MG63 (cell line): ENCODE measurements at regions not wholly inside any gene's neighbourhood (a gene's known extent, or its start where the extent isn't known, plus 50 kb on each side); places are given as distances from the start of the nearest gene placed in this dataset.

Source experiments
- DNase-seq: peaks from one replicate; pipeline ENCODE4 v3.0.0-alpha.2; 2020
- H3K27me3 ChIP-seq: fragments of 250-450 bp; sonication (Bioruptor Pico); 2 replicates; pipeline ENCODE4 v1.5.1; 2020; ENCODE audit warnings: mild to moderate bottlenecking, moderate library complexity
- H3K36me3 ChIP-seq: fragments of 250-450 bp; sonication (Bioruptor Pico); 2 replicates; pipeline ENCODE4 v1.5.1; 2020; ENCODE audit warnings: mild to moderate bottlenecking, moderate library complexity
- H3K4me3 ChIP-seq: fragments of 250-450 bp; sonication (Bioruptor Pico); 2 replicates; pipeline ENCODE4 v1.5.1; 2020; ENCODE audit warnings: mild to moderate bottlenecking, moderate library complexity
- H3K9me3 ChIP-seq: fragments of 250-450 bp; sonication (Bioruptor Pico); 2 replicates; pipeline ENCODE4 v1.5.1; 2020; ENCODE audit warnings: mild to moderate bottlenecking, moderate library complexity

DNA sequence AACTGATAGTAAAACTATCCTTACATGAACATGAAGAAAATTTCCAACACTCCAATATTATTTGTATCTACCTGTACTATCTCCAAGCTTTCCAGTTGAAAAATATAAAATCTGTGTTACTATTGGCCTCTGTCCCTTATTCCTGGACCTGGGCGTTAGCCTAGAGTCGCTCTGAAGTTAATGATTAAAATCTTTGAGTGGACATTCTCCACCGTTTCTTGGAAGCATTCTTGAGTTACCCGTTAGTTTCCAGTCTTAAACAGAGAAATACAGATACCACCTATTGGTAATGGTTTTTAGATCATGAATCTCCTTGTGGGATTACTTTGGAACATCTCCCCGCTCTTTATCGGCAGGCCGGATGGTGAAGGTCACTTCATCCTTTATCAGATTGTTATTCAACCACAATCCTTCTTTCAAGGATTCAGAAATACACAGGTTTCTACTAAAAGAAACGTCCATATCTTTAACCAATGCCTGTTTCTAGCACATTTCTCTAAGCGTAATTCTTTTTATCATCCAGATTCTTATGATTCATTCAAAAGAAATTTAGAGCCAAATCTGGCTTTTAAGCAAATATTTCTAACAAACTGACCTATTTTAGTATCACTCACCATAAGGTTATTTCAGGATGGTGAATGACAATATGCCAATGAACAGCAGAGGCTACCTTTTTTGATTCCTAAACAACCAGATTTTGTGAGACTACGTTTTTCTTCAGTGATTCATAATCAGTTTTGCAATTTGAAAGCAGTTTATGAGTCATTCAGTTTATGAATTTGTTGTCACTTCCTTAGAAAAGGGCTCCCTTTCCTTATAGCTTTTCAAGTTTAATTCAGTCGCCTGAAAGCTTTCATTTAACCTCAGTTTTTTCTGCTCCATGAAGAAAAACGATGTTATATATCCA, 70.2 kb upstream of the ERRFI1 start:
- no peak overlapping the region for H3K4me3 ChIP-seq
- H3K27me3 ChIP-seq, result no peaks in the 10 kb centered on the region
- no peaks in the 10 kb centered on the region for H3K36me3 ChIP-seq
- H3K9me3 ChIP-seq, result no peaks in the 10 kb centered on the region
- no peak for DNase-seq

DNA sequence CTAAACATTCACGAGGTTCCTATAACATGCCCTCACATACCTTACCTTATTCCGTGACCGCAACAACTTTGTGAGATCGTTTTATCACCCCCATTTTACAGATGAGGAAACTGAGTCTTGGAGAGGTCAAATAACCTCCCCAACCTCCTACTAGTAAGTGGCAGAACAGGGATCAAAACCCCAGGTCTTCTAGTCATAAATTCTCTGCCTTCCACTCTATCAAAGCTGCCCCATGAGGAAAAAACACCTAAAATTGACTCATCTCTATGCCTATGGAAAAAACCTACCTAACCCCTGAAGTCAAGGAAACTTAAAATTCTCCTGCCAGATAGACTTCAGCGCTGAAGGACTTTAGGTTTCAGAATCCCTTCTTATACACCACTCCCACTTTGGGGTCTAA, 69.5 kb upstream of the ERRFI1 start:
- H3K4me3 ChIP-seq, result no peak overlapping the region
- no peaks in the 10 kb centered on the region for H3K9me3 ChIP-seq
- H3K36me3 ChIP-seq, result no peaks in the 10 kb centered on the region
- no peaks in the 10 kb centered on the region for H3K27me3 ChIP-seq
- DNase-seq, result no peak

DNA sequence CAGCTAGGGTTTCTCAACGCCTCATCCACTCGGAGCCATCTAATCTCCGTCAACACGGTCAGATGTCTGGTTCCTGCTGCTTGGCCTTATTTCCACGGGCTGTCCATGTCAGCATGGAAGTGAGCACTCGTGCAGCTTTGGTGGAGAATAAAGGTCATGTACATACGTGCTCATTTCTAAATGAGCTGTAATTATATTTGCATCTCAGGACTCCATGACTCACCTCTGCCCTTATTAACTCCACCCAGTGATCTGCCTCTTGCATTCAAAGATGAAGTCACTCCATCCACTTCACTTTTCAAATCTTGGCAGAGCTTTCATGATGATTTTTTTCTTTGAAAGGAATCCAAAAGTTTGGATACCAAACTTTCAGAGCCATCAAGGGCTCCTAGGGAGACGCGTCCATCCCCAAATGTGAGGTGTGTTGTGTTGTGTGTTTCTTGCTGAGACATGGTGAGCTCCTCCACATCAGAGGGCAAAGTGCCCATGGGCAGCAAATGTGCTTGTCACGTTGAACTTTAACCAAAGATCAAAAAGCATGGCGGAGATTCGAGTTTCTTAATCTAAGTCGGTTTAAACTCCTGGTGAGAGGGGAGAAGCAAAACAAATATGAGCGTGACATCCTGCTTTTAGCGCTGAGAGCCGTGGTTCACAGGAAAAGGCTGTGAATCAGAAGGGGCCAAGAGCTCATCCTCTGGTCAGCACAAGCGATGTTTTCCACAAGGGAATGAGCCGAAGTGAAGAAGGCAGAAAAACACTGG, 68.6 kb upstream of the ERRFI1 start:
- peak; percentile 53 for DNase-seq
- no peaks in the 10 kb centered on the region for H3K36me3 ChIP-seq
- no peaks in the 10 kb centered on the region for H3K27me3 ChIP-seq
- H3K4me3 ChIP-seq, result no peak overlapping the region
- H3K9me3 ChIP-seq, result no peaks in the 10 kb centered on the region

DNA sequence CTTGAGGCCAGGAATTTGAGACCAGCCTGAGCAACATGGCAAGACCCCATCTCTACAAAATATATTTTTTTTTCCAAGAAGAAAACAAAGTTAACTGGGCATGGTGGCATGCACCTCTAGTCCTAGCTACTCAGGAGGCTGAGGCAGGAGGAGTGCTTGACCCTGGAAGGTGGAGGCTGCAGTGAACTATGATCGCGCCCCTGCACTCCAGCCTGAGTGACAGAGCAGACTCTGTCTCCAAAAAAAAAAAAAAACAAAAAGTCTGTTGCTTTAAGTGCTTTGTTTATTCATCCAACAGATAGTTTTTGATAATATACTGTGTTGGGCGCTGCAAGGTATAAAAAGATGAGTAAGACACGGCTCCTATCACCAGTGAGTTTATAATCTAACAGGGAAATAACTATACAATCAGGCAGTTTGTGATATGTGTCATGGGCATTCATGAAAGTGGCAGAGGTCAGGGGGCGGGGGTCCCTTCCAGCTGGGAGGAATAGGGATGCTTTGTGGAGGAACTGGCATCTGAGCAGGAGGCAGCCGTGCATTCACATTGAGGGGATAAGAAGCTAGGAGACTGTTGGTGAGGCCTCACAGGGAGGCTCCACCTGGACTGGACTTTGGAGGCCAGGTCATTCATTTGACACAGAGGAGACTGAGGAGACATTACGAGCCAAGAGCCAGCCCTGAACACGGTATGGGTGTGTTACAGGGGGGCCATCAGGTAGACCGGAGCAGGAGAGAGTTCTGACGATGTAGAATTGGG, 67.3 kb upstream of the ERRFI1 start:
- Histone ChIP-seq H3K36me3 (no peaks in the 10 kb centered on the region), H3K27me3 (no peaks in the 10 kb centered on the region), H3K9me3 (no peaks in the 10 kb centered on the region), H3K4me3 (no peak overlapping the region)
- DNase-seq, result no peak

DNA sequence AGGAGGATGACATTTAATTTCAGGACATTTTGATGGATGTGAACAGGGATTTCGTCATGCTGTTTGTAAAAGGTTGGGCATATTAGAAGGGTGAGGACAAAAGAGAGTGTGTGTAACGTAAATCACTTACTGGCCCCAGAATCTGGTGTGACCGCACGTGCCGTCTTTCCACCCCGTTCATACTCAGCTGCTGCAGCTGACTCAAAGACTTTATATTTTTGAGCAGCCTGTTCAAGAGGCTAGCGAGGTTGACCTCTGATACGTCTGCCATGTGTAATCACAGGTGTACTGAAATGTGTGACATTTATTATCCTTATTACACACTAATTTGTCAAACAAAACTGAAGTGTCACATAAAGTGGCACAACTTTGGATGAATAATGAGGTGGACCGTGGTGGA, 66.5 kb upstream of the ERRFI1 start:
- no peak for DNase-seq
- H3K36me3 ChIP-seq, result no peaks in the 10 kb centered on the region
- no peak overlapping the region for H3K4me3 ChIP-seq
- no peaks in the 10 kb centered on the region for H3K27me3 ChIP-seq
- no peaks in the 10 kb centered on the region for H3K9me3 ChIP-seq

DNA sequence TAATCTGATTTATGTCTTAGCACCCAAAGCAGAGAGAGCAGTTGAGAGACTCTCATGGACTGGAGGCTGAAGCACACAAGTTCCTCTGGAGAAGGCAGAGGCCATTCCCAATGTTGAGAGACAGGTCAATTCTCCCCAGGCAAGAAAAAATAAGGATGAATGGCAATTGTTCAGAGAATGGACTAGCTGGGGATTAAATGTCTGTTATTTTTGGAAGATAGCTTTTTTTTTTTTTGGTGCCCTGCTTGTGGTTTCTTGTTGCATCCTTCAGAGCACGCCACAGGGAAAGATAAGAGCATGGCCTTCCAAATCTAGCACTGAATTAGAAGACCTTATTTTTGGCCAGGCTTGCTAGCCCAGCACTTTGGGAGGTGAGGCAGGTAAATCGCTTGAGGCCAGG, 65.6 kb upstream of the ERRFI1 start:
- DNase-seq, result peak; percentile 19
- Histone ChIP-seq H3K27me3 (no peaks in the 10 kb centered on the region), H3K9me3 (no peaks in the 10 kb centered on the region), H3K36me3 (no peaks in the 10 kb centered on the region), H3K4me3 (no peak overlapping the region)

DNA sequence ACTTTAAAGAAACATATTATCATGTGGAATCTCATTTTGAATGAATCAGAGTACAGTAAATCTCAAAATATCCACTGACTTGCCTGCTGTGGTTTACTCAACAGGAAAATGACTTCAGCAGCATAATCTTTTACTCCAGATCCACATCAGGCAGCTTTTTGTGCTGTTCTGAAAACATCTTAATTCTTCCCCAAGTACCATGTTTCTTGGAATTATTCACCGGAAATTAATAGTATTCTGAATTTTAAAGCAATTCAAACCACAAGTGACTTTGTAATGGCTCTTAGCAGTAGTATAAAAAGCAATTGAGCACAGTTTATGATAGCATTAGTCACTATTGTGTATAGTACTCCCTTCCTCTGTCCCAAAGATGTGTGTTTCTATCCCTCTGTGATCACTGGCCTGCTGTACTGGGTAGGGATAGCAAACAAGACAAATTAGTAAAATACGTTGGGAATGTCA, 64.2 kb upstream of the ERRFI1 start:
- no peak overlapping the region for H3K4me3 ChIP-seq
- DNase-seq, result peak; percentile 17
- no peaks in the 10 kb centered on the region for H3K36me3 ChIP-seq
- H3K27me3 ChIP-seq, result no peaks in the 10 kb centered on the region
- 0 out of 2 replicates have a peak, but pooled peaks cover 2% of the 10 kb centered on the region for H3K9me3 ChIP-seq

DNA sequence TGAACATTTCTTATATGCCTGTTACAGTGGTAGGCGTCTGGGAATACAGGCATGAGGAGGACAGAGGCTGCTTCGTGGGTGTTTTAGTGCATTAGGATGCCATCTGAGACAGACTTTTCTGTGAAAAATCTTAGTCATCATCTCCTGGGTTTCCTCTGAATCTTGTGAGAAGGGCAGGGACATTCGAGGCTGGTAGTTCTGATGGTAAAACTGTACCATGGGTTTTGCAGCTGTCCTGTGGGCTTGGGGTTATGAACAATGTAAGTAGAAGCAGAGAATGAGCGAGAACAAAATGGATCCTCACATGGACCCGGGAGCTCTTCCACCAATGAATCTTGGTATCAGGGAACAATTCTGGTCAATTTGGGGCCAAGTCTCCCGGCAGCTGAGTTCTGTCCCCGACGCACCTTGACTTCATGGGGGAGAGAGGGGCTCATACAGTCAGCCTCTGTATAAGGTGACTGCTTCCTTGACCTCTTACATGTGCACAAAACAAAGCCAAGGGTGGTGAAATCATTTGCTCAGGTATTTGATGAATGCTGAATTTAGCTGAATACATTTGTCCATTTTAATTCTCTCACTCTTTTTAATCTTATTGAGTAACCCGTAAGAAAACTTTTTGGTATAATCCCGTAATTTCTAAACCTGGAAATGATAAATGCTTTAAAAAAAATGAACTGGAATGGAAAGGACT, 63.6 kb upstream of the ERRFI1 start:
- Histone ChIP-seq H3K4me3 (no peak overlapping the region), H3K36me3 (no peaks in the 10 kb centered on the region), H3K9me3 (0 out of 2 replicates have a peak, but pooled peaks cover 2% of the 10 kb centered on the region), H3K27me3 (no peaks in the 10 kb centered on the region)
- DNase-seq, result no peak

DNA sequence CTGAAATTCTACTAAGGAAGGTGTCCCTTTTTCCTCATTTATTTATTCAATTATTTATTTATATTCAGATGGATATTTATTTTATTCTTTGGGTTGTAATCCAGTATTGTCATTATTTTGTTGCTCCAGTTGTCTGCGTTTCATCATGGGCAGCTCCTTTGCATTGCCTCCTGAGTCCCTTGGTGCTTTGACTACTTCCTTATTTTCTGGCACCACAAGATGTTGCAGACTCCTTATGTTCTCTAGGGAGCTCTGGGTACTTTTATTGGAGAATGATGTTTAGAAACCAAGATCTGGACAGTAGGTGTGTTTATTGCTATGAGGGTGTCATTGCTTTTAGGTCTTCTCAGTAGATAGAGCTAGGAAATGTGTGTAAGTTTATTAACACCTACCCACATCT, 59.9 kb upstream of the ERRFI1 start:
- no peaks in the 10 kb centered on the region for H3K27me3 ChIP-seq
- H3K9me3 ChIP-seq, result 0 out of 2 replicates have a peak, but pooled peaks cover 2% of the 10 kb centered on the region
- no peaks in the 10 kb centered on the region for H3K36me3 ChIP-seq
- DNase-seq, result no peak
- H3K4me3 ChIP-seq, result no peak overlapping the region

DNA sequence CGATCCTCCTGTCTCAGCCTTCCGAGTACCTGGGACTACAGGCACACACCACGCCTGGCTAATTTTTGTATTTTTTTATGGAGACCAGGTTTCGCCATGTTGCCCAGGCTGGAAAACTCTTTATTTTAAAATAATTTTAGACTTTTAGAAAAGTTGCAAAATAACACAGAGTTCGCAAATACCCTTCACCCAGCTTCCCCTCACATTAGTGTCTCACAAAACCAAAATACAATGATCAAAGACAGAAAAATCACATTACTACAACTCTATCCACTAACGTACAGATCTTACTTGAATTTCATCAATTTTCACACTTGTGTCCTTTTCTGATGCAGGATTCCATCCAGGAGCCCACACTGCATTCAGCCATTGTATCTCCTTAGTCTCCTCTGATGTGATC, 58.8 kb upstream of the ERRFI1 start:
- DNase-seq, result no peak
- no peak overlapping the region for H3K4me3 ChIP-seq
- no peaks in the 10 kb centered on the region for H3K27me3 ChIP-seq
- no peaks in the 10 kb centered on the region for H3K36me3 ChIP-seq
- 0 out of 2 replicates have a peak, but pooled peaks cover 2% of the 10 kb centered on the region for H3K9me3 ChIP-seq

DNA sequence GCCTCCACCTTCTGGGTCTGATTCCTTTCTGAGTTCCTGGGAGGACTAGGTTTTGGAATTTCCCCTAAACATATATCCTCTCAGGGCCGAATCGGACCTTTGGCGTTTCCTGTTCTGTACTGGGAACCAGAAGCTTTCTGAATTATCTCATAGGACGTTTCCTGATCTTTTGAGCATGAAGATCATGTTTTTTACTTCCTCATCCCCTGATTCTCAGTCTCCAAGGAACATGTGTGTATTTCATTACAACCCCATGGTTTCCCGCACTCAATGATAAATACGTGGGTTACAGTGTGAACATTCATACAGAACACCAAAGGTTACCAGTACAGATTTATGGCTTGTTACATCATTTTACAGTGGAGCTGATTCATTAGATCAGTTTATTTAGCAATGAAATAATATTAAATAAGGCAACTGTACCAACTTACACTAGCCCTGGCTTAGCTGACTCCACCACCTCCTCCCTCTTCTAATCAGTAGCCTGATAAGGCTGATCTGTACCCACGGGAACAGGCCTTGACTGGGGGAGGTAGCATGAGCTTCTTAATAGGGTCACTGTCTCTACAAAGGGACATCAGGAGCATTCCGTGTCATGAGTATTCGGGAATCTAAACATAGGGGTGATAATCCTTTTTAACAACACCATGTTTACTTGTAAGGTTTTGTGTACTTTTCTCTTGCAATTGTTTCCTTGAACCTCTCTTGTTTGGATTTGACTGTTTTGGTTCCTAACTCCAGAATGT, 57.8 kb upstream of the ERRFI1 start:
- no peaks in the 10 kb centered on the region for H3K27me3 ChIP-seq
- 0 out of 2 replicates have a peak, but pooled peaks cover 2% of the 10 kb centered on the region for H3K9me3 ChIP-seq
- no peak overlapping the region for H3K4me3 ChIP-seq
- no peak for DNase-seq
- no peaks in the 10 kb centered on the region for H3K36me3 ChIP-seq

DNA sequence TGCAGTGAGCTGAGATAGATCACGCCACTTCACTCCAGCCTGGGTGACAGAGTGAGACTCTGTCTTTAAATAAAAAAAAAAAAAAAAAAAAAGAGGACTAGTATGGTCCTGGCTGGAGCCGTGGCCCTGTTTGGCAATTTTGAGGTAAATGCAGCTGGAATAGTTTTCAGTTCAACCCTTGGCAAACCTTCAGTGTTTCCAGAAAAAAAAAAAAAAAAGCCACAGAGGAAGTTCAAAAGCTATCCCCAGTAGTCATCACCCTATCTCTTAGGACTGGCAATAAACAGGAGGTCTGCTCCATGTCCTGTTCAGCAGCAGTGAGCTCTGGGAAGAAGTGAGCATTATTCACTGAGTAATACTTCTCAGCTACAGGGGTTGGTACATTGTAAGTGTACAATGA, 56.8 kb upstream of the ERRFI1 start:
- Histone ChIP-seq H3K27me3 (no peaks in the 10 kb centered on the region), H3K36me3 (no peaks in the 10 kb centered on the region), H3K4me3 (no peak overlapping the region), H3K9me3 (0 out of 2 replicates have a peak, but pooled peaks cover 2% of the 10 kb centered on the region)
- DNase-seq, result peak; percentile 46

DNA sequence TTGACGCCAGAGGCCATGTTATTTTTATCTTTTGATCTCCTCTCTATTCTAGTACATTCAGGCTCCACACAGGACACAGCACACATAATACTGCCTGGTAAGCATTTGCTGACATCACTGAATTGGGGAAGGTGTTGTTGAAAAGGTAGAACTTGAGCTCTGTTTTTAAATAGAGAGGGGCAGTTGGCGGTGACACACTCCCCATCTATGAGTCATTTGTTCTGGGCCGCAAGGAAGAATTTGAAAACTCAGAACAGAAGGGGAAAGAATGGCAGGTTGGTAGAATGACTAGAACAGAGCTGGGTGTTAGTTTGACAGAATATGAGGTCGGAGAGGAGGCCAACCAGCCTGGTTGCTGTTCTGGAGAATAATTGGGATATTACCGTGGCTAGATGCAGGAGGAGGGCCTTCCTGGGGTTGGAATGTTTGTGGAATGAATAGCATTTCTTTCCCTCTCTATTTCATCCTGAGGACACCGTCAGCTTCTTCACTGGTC, 52.1 kb upstream of the ERRFI1 start:
- H3K36me3 ChIP-seq, result no peaks in the 10 kb centered on the region
- no peak for DNase-seq

DNA sequence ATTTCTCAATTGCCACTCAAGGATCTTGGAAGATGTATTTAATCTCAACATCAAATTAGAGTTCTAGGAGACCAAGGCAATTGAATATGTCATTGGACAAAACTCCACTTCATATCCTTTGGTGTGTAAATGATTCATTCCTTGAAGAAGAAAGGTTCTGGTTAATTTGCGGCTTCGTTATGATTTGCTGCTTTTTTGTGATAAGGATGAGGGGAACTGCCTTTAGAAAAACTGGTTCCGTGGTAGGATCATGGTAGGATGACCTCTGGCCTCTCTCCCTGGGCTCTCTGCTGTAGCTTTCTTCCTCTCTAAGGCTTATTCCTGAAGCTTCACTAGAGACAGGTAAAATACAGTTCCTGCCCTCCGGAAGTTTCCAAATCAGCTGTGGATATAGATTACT, 51.5 kb upstream of the ERRFI1 start:
- Histone ChIP-seq H3K4me3 (no peak overlapping the region), H3K9me3 (no peaks in the 10 kb centered on the region), H3K36me3 (no peaks in the 10 kb centered on the region), H3K27me3 (no peaks in the 10 kb centered on the region)
- DNase-seq, result no peak

More for the DNA sequence above, 52.1 kb upstream of the ERRFI1 start:
- H3K9me3 ChIP-seq, result no peaks in the 10 kb centered on the region
- H3K4me3 ChIP-seq, result no peak overlapping the region
- no peaks in the 10 kb centered on the region for H3K27me3 ChIP-seq

DNA sequence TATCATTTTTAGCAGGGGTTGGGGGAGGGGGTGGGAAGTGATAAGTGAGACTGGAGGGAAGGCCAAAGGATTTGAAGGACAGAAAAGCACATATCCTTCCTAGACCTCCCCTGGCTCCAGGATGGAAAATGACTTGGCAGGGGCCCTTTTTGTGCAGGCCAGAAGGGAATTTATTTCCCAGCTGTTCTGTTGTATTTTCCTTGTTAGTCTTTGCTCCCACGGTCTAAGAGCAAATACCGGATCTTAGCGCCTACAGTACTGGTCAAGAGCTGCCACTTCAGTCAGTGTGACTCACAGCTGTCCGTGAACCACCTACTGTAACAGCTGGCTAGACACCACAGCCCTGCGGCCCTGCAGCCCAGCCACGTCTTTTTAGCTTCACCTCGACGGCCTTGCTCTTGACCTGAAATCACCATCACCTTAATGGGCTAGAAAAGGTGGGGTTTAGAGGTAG, 51.0 kb upstream of the ERRFI1 start:
- H3K4me3 ChIP-seq, result no peak overlapping the region
- H3K27me3 ChIP-seq, result no peaks in the 10 kb centered on the region
- H3K9me3 ChIP-seq, result no peaks in the 10 kb centered on the region
- H3K36me3 ChIP-seq, result no peaks in the 10 kb centered on the region
- DNase-seq, result peak; percentile 85
